Adrenal gland (tissue), 5 donors: ENCODE measurements at regions not wholly inside any gene's neighbourhood (a gene's known extent, or its start where the extent isn't known, plus 50 kb on each side); places are given as distances from the start of the nearest gene placed in this dataset.

Experiments used
- POLR2A ChIP-seq, 2 donors: fragments of 450-650 bp; IDR thresholded peaks; one replicate each; pipeline ENCODE4 v1.6.1; 2017; ENCODE audit warnings: antibody characterized with exemption in 2 of 2, mild to moderate bottlenecking in 2 of 2, moderate library complexity in 1 of 2
- TF ChIP-seq, protein P1 (sequence below), 6 experiments: fragments of 450-650 bp in 4 of 6; fragments of 200-600 bp in 2 of 6; sonication (generic) in 1 of 6; IDR thresholded peaks; 1 replicate in 5 of 6; 2 replicates in 1 of 6; pipeline versions ENCODE4 v1.5.1 to v1.8.0; 2016 to 2021; ENCODE audit warnings: antibody characterized with exemption in 6 of 6, mild to moderate bottlenecking in 2 of 6, moderate library complexity in 1 of 6
- donor health status: DM: no; HTN: no; CAD: no.

DNA sequence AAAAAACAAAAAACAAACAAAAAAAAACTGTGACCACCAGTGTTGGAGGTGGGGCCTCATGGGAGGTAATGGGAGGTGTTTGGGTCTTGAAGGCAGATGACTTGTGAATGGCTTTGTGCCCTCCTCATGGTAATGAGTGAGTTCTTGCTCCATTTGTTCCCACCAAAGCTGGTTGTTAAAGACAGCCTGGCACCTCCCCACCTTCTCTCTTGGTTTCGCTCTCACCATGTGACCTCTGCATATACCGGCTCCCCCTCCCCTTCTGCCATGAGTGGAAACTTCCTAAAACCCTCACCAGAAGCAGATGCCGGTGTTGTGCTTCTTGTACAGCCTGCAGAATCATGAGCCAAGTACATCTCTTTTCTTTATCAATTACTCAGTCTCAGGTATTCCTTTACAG is 61.5 kb upstream of the ATP11B start:
- TF ChIP-seq, protein P1, sequence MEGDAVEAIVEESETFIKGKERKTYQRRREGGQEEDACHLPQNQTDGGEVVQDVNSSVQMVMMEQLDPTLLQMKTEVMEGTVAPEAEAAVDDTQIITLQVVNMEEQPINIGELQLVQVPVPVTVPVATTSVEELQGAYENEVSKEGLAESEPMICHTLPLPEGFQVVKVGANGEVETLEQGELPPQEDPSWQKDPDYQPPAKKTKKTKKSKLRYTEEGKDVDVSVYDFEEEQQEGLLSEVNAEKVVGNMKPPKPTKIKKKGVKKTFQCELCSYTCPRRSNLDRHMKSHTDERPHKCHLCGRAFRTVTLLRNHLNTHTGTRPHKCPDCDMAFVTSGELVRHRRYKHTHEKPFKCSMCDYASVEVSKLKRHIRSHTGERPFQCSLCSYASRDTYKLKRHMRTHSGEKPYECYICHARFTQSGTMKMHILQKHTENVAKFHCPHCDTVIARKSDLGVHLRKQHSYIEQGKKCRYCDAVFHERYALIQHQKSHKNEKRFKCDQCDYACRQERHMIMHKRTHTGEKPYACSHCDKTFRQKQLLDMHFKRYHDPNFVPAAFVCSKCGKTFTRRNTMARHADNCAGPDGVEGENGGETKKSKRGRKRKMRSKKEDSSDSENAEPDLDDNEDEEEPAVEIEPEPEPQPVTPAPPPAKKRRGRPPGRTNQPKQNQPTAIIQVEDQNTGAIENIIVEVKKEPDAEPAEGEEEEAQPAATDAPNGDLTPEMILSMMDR (IDR thresholded peaks at IDR 0.05) = no peak
- TF ChIP-seq POLR2A (IDR thresholded peaks at IDR 0.05) = no peak
